22Rv1 (cell line): ENCODE measurements at regions not wholly inside any gene's neighbourhood (a gene's known extent, or its start where the extent isn't known, plus 50 kb on each side); places are given as distances from the start of the nearest gene placed in this dataset.

Experiments used
- ZFX ChIP-seq: fragments of 450-650 bp; IDR thresholded peaks from 2 replicates; pipeline ENCODE4 v1.6.1; 2017; ENCODE audit warnings: antibody characterized with exemption, borderline replicate concordance
- TF ChIP-seq, protein P1 (sequence below): fragments of 450-650 bp; IDR thresholded peaks from 2 replicates; pipeline ENCODE4 v1.5.1; 2017; ENCODE audit warnings: mild to moderate bottlenecking

DNA sequence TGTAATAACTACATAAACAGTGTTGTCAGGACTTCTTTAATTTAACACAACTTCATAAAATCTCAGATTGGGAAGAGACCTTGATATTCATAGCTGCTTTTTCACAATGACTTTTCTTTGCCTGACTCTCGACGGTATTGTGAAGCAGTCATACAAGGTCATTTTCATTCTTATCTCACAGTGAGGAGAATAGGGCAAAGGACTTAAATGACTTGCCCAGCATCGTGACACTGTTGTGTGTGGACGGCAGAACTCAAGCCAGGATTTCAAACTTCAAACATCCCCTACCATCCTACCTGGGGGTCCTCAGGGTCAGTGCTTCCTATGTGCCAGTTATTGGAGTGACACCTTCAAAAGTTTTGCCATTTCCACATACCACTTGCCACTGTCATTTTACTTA, 138.5 kb upstream of the GDF10 start:
- TF ChIP-seq, protein P1, sequence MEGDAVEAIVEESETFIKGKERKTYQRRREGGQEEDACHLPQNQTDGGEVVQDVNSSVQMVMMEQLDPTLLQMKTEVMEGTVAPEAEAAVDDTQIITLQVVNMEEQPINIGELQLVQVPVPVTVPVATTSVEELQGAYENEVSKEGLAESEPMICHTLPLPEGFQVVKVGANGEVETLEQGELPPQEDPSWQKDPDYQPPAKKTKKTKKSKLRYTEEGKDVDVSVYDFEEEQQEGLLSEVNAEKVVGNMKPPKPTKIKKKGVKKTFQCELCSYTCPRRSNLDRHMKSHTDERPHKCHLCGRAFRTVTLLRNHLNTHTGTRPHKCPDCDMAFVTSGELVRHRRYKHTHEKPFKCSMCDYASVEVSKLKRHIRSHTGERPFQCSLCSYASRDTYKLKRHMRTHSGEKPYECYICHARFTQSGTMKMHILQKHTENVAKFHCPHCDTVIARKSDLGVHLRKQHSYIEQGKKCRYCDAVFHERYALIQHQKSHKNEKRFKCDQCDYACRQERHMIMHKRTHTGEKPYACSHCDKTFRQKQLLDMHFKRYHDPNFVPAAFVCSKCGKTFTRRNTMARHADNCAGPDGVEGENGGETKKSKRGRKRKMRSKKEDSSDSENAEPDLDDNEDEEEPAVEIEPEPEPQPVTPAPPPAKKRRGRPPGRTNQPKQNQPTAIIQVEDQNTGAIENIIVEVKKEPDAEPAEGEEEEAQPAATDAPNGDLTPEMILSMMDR: no peak
- no peak for TF ChIP-seq ZFX
